C1 segment of cervical spinal cord (tissue), 14 donors: ENCODE measurements at regions not wholly inside any gene's neighbourhood (a gene's known extent, or its start where the extent isn't known, plus 50 kb on each side); places are given as distances from the start of the nearest gene placed in this dataset.

ENCODE experiments used
- DNase-seq, 14 donors: peaks; one replicate each; lab custom pipeline; 2025; lab: John Stamatoyannopoulos, UW

DNA sequence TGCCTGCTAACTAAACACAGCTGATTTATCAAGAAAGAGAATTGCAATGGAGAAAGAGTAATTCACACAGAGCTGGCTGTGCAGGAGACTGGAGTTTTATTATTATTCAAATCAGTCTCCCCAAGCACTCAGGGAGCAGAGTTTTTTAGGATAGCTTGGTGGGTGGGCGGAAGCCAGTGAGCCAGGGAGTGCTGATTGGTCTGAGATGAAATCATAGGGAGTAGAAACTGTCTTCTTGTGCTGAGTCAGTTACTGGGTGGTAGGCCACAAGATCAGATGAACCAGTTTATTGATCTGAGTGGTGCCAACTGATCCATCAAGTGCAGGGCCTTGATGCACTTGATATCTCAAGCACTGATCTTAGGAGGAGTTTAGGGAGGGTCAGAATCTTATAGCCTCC is 891.9 kb upstream of the CADM2 start:
- DNase-seq = no peak

DNA sequence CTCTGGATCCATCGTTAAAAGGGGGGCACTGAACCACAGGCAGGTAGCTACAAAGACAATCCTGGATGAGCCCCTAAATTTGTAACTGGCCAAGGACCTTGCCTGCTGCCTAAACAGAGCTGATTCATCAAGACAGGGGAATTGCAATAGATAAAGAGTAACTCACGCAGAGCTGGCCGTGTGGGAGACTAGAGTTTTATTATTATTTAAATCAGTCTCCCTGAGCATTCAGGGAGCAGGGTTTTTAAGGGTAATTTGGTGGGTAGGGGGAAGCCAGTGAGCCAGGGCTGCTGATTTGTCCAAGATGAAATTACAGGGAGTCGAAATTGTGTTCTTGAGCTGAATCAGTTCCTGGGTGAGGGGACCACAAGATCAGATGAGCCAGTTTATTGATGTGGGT is 885.1 kb upstream of the CADM2 start:
- no peak for DNase-seq

- no peak for DNase-seq
These were observed 884.0 kb upstream of the CADM2 start for GRCh38 chr3:84074767-84075166.

DNA sequence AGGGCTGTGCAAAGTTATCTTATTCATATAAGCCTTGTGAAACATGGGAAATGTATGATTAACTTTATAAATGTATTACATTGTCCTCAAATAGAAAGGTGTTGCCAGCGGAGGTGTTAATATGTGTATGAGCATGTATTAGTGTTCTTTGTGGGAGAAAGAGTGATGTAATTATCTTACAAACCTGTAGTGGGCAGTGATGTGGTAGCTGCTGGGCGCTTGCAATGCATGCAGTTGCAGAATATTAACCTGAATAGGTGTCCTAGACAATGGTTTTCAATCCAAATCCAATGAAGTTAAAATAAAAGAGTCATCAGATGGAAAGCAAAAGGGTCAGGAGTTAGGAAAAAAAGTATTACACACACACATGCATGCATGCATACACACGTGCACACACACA is 881.3 kb upstream of the CADM2 start:
- no peak for DNase-seq

DNA sequence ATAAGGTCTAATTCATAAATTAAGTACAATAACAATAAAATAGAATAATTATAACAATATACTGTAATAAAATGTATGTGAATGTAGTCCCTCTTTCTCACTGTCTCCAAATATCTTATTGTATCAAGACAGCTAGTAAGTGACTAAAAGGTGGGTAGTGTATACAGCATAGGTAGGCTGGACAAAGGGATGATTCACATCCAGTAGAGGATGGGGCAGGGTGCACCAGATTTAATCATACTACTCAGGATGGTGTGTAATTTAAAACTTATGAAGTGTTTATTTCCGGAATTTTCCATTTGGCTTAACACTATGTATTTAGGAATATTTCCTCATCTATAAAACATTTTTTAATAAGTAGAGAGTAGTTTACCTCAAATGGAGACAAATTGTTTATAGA is 876.1 kb upstream of the CADM2 start:
- no peak for DNase-seq

- no peak for DNase-seq
These were observed 865.9 kb upstream of the CADM2 start for GRCh38 chr3:84092907-84093306.

DNA sequence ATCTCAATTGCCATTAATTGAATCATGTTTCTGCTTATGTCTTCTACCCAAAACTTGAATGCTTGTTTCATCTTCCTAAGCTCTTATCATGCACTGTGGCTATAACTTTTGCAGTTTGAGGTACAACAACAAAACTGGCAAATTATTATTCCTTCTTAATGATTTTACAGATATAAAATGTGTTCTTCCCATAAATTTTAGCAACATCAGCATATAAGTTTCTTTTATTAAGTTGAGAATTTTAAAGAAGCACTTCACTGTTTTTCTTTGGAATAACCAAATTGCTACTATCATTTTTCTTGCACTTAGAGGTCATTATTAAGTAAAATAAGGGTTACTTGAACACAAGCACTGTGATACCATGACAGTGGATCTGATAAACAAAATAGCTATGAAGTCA is 862.6 kb upstream of the CADM2 start:
- DNase-seq = no peak

- DNase-seq = no peak
These were observed 857.9 kb upstream of the CADM2 start for GRCh38 chr3:84100861-84101260.

GRCh38 chr3:84108442-84108971 is 850.3 kb upstream of the CADM2 start:
- no peak for DNase-seq

- DNase-seq = no peak
These were observed 848.9 kb upstream of the CADM2 start for GRCh38 chr3:84109911-84110310.

DNA sequence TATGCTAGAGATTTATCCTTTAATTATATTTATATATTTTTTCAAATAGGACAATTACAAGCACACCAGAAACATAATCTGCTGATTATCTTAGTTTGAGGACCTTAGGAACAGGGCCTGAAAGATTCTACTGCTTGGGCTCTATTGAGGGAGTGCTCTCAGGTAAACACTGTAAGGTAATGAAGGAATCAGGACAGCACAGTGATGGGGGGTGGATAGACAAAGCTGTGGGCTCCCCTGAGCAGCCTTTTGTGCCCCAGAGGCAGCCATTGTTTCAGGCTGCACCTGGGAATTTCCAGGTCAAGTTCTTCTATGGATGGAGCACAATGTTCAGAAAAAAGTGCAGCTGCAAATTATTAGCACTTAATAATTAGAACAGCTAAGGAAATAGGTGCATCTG is 848.0 kb upstream of the CADM2 start:
- DNase-seq = no peak

GRCh38 chr3:84125201-84125721 is 833.5 kb upstream of the CADM2 start:
- no peak for DNase-seq

DNA sequence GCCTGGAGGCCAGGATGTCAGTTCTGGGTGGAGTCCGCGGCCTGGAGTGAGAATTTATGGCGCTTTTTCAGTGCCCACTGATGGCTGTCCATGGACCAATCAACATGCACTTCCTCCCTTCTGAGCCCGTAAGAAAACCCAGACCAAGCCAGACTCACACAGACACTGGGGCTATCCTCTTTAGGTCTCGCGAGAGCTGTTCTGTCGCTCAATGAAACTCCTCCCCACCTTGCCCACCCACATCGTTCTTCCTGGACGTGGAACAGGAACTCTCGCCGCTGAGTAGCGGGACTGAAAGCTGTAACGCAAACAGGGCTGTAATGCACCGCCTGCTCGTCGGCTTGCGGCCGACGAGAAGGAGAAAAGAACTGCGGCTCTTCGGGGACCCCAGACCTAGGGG is 833.0 kb upstream of the CADM2 start:
- no peak for DNase-seq

- DNase-seq = no peak
These were observed 832.6 kb upstream of the CADM2 start for GRCh38 chr3:84126160-84126559.

DNA sequence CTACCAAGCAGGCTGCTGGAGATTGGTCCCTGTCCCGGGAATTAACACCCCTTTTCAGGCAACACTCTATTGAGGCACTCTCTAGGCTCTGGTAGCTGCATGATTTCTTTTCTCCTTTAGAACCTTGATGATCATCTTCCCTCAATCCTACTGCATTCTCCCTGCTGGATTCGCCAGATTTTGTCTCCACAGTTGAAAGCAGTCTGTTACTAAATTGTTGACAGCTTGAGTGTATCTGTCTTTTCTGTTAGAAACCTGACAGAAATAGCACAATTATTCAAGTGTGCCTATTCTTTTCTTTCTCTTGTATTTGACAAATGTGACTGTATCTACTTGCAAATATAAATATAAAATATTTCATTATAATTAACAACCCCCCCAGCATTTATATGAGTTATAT is 830.8 kb upstream of the CADM2 start:
- DNase-seq = no peak

DNA sequence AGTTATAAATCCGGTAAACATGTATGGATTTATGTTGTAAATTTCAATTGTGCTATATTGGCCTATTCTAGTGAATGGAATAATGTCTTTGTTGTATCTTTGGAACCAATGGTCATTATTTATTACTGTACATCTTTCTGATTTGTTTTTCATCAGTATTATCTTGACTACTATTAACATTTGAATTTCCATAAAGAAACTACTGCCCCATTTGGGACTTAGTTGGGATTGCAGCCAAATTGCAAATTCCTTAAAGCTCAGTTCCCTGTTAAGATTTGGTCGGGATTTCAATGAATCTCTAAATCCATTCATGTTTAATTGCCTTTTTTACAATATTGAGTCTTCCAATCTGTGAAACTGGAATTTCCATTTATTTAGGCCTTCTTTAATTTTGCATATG is 822.4 kb upstream of the CADM2 start:
- no peak for DNase-seq

DNA sequence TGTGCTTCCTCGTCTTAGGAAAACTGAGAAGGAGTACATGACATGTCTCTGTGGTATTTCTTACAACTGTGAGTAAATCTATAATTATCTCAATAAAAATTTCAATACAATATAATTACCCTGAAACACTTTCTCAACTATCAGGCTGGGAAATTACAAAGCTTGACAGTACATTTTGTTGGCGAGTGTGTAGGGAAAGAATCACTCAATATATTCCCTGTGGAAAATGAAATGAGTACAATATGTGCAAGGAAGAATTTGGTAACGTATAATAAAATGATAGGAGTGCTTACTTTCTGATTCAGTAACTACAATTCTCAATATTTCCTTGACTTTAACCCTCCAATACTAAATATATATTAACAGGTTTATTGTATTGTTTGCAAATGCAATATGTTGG is 818.2 kb upstream of the CADM2 start:
- no peak for DNase-seq

GRCh38 chr3:84141571-84141970 is 817.2 kb upstream of the CADM2 start:
- DNase-seq = no peak

DNA sequence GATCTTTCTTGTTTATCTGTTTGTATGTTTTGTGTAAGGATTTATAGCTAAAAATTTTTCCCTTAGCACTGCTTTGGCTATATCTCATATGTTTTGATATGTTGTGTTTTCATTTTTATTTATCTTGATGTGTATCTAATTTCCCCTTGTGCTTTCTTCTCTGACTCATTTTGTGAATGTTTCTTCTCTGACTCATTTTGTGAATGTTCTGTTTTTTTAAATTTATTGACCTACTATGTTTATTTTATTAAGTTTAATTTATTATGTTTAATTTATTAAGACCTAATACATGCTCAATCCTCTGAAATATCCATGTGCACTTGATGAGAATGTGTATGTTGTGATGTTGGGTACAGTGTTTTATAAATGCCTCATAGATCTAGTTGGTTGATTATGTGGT is 793.5 kb upstream of the CADM2 start:
- DNase-seq = no peak

- no peak for DNase-seq
These were observed 783.3 kb upstream of the CADM2 start for GRCh38 chr3:84175449-84175848.

- no peak for DNase-seq
These were observed 773.9 kb upstream of the CADM2 start for GRCh38 chr3:84184937-84185336.

GRCh38 chr3:84194029-84194428 is 764.8 kb upstream of the CADM2 start:
- no peak for DNase-seq

GRCh38 chr3:84209474-84209873 is 749.3 kb upstream of the CADM2 start:
- DNase-seq = no peak

DNA sequence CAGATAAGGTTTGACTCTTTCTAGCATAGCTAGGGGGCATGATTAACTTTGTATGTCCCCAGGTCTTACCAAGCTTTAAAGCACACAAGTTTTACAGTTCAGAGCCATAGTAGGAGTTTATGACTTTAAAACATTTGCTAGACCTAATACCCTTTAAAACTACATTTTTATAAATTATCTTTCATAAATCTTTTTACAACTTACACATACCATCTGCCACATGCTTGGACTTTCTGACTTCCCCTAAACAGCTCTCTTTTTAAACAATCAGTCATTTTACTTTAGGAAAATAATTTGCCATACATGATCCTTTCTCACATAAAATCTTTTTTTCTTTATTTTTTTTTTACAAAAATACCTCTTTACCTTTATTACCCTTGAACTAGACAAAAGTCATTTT is 735.3 kb upstream of the CADM2 start:
- DNase-seq = no peak
